Glutamatergic neuron (in vitro differentiated cells): ENCODE measurements at regions not wholly inside any gene's neighbourhood (a gene's known extent, or its start where the extent isn't known, plus 50 kb on each side); places are given as distances from the start of the nearest gene placed in this dataset.
"Not testable (repeated sequence)": the region's sequence is repeated elsewhere in the genome, so short reads cannot be mapped to it uniquely, and the experiment has no call there.

Experiments
- DNase-seq: peaks from one replicate; pipeline ENCODE4 v3.0.0; 2022
- H3K27ac Mint-ChIP-seq: one replicate; pipeline ENCODE4 v1.8.0; 2020; ENCODE audit warnings: mild to moderate bottlenecking, mixed read lengths, inconsistent platforms; ENCODE audit not compliant: unreplicated experiment
- H3K27me3 Mint-ChIP-seq: one replicate; pipeline ENCODE4 v1.8.0; 2020; ENCODE audit warnings: mild to moderate bottlenecking, moderate library complexity, mixed read lengths, inconsistent platforms; ENCODE audit not compliant: unreplicated experiment
- H3K36me3 Mint-ChIP-seq: one replicate; pipeline ENCODE4 v1.8.0; 2020; ENCODE audit warnings: mild to moderate bottlenecking, mixed read lengths, inconsistent platforms; ENCODE audit not compliant: unreplicated experiment
- H3K4me1 Mint-ChIP-seq: one replicate; pipeline ENCODE4 v1.8.0; 2020; ENCODE audit warnings: mild to moderate bottlenecking, low read depth, mixed read lengths, inconsistent platforms; ENCODE audit not compliant: unreplicated experiment
- H3K4me3 Mint-ChIP-seq: one replicate; pipeline ENCODE4 v1.8.0; 2020; ENCODE audit warnings: mild to moderate bottlenecking, mixed read lengths, inconsistent platforms; ENCODE audit not compliant: unreplicated experiment
- H3K9me3 Mint-ChIP-seq: one replicate; pipeline ENCODE4 v1.8.0; 2020; ENCODE audit warnings: mild to moderate bottlenecking, moderate library complexity, mixed read lengths, inconsistent platforms; ENCODE audit not compliant: unreplicated experiment
- TF ChIP-seq, protein P1 (sequence below): fragments of 200-600 bp; sonication (generic); IDR thresholded peaks from one replicate; pipeline ENCODE4 v1.5.0; 2021; ENCODE audit not compliant: partially characterized antibody, unreplicated experiment

DNA sequence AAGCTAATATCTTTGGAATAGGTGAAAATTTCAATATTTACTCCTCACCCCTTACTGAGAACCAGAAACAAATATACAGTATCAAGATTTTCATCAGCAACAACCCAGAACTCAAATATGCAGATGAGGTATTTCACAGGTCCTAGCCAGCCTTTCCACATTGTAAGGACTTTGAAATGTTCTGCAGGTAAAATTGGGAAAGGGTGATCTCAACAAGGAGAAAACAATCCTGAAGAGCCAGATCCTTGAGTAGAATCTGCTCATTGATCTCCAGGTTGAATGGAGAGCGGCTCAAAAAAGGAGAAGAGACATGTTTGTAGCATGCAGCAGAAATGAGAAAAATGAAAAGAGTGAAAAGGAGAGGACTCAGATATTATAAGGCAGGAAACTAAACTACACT is 493.3 kb upstream of the NAALADL2 start:
- Mint-ChIP-seq H3K36me3 (no peaks in the 10 kb centered on the region), H3K4me3 (no peak overlapping the region), H3K9me3 (peaks cover 1% of the 10 kb centered on the region), H3K27me3 (no peaks in the 10 kb centered on the region), H3K4me1 (no peaks in the 10 kb centered on the region), H3K27ac (no peak overlapping the region)
- TF ChIP-seq, protein P1, sequence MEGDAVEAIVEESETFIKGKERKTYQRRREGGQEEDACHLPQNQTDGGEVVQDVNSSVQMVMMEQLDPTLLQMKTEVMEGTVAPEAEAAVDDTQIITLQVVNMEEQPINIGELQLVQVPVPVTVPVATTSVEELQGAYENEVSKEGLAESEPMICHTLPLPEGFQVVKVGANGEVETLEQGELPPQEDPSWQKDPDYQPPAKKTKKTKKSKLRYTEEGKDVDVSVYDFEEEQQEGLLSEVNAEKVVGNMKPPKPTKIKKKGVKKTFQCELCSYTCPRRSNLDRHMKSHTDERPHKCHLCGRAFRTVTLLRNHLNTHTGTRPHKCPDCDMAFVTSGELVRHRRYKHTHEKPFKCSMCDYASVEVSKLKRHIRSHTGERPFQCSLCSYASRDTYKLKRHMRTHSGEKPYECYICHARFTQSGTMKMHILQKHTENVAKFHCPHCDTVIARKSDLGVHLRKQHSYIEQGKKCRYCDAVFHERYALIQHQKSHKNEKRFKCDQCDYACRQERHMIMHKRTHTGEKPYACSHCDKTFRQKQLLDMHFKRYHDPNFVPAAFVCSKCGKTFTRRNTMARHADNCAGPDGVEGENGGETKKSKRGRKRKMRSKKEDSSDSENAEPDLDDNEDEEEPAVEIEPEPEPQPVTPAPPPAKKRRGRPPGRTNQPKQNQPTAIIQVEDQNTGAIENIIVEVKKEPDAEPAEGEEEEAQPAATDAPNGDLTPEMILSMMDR = no peak
- DNase-seq = no peak

DNA sequence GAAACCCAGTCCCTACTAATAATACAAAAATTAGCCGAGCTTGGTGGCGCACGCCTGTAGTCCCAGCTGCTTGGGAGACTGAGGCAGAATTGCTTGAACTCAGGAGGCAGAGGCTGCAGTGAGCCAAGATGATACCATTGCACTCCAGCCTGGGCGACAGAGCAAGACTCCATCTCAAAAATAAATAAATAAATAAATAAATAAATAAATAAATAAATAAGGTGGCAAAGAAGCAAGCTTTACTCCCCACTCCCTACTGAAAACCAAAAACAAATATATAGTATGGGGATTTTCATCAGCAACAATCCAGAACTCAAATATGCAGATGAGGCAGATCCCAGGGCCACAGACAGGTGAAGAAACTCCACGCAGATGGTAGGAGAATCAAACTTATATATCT is 492.2 kb upstream of the NAALADL2 start:
- not testable (repeated sequence) for H3K36me3 Mint-ChIP-seq, H3K4me3 Mint-ChIP-seq, H3K9me3 Mint-ChIP-seq, H3K27ac Mint-ChIP-seq, DNase-seq, H3K4me1 Mint-ChIP-seq, H3K27me3 Mint-ChIP-seq

DNA sequence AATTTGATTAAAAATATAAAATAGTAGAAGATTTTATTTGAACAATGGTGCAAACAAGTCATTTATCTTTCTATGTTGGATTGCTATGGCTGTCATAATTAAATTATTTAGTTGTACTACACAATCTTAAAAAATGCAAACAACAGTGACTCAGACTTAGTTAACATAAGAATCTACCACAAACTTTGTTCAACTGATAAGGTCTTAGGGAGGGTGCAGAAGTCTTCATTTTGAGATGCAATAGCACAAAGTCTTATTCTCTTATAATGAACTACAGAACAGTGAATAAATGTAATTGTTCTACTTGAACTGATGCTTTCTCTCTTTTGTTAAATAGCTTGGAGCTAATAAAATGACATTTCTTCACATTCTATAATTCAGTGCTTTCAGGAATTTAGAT is 482.8 kb upstream of the NAALADL2 start:
- Mint-ChIP-seq H3K9me3 (peaks cover 2% of the 10 kb centered on the region), H3K36me3 (no peaks in the 10 kb centered on the region), H3K27ac (no peak overlapping the region), H3K4me1 (no peaks in the 10 kb centered on the region), H3K27me3 (no peaks in the 10 kb centered on the region), H3K4me3 (no peak overlapping the region)
- no peak for DNase-seq
- TF ChIP-seq, protein P1 = no peak

DNA sequence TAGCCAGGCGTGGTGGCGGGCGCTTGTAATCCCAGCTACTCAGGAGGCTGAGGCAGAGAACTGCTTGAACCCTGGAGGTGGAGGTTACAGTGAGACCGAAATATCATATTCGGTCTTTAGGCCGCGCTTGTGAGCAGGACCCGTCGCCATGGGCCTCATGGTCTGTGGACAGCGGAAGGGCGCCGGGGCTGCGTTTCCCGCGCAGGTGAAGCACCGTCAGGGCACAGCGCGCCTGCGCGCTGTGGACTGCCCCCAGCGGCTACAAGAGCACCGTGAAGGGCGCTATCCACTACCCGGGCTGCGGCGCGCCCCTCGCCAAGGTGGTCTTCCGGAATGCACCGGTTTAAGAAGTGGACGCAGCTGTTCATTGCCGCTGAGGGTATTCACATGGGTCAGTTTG is 482.0 kb upstream of the NAALADL2 start:
- H3K4me3 Mint-ChIP-seq = no peak overlapping the region
- H3K4me1 Mint-ChIP-seq = no peaks in the 10 kb centered on the region
- H3K27ac Mint-ChIP-seq = no peak overlapping the region
- no peaks in the 10 kb centered on the region for H3K27me3 Mint-ChIP-seq
- peaks cover 2% of the 10 kb centered on the region for H3K9me3 Mint-ChIP-seq
- TF ChIP-seq, protein P1 = no peak
- no peak for DNase-seq
- H3K36me3 Mint-ChIP-seq = no peaks in the 10 kb centered on the region

DNA sequence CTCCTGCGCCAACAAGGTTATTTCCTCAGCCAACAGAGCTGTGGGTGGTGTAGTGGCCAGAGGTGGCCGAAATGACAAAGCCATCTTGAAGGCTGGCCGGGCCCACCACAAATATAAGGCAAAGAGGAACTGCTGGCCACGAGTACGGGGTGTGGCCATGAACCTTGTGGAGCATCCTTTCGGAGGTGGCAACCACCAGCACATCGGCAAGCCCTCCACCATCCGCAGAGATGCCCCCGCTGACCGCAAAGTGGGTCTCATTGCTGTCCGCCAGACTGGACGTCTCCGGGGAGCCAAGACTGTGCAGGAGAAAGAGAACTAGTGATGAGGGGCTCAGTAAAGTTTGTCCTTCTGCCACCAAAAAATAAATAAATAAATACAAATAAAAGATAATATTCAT is 481.4 kb upstream of the NAALADL2 start:
- Mint-ChIP-seq H3K9me3 (peaks cover 2% of the 10 kb centered on the region), H3K4me1 (no peaks in the 10 kb centered on the region), H3K36me3 (no peaks in the 10 kb centered on the region), H3K4me3 (no peak overlapping the region), H3K27me3 (no peaks in the 10 kb centered on the region), H3K27ac (no peak overlapping the region)
- no peak for DNase-seq
- TF ChIP-seq, protein P1 = no peak

DNA sequence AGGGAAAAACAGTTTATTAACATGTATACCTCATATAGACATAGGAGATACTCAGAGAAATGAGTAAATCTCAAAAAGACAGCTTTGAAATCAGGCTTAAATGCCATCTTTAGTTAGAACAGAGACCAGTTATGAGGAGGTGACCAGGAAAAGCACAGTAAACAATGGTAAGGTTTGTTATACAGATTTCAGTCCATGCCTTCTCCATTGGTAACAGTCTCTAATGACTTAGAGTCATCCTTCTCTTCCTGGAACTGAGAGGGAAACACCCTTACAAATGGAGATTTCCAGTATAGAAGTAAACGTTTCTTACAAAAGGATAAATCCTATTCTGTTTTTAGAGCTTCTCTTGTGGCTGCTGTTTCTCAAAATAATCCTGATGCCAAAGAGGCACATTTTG is 476.3 kb upstream of the NAALADL2 start:
- H3K36me3 Mint-ChIP-seq = peaks cover 4% of the 10 kb centered on the region
- DNase-seq = no peak
- no peak overlapping the region for H3K4me3 Mint-ChIP-seq
- TF ChIP-seq, protein P1 = no peak
- H3K9me3 Mint-ChIP-seq = no peaks in the 10 kb centered on the region
- no peaks in the 10 kb centered on the region for H3K4me1 Mint-ChIP-seq
- H3K27me3 Mint-ChIP-seq = no peaks in the 10 kb centered on the region
- no peak overlapping the region for H3K27ac Mint-ChIP-seq
